Suprapubic skin (tissue), 4 donors: ENCODE measurements at regions not wholly inside any gene's neighbourhood (a gene's known extent, or its start where the extent isn't known, plus 50 kb on each side); places are given as distances from the start of the nearest gene placed in this dataset.

Source experiments
- CTCF ChIP-seq, 2 donors: fragments of 200-600 bp in 1 of 2; fragments of 450-650 bp in 1 of 2; sonication (generic) in 1 of 2; IDR thresholded peaks; one replicate each; pipeline ENCODE4 v1.5.1; 2016 to 2019; ENCODE audit warnings: antibody characterized with exemption in 2 of 2, mild to moderate bottlenecking in 1 of 2, moderate library complexity in 1 of 2
- POLR2A ChIP-seq, 2 donors: fragments of 450-650 bp; IDR thresholded peaks; one replicate each; pipeline ENCODE4 v1.6.1; 2017; ENCODE audit warnings: antibody characterized with exemption in 2 of 2, mild to moderate bottlenecking in 2 of 2, moderate library complexity in 2 of 2
- POLR2AphosphoS5 ChIP-seq, 3 donors: sonication (generic); formaldehyde crosslinking; IDR thresholded peaks; one replicate each; pipeline ENCODE4 v1.6.1; 2017; ENCODE audit warnings: antibody characterized with exemption in 3 of 3

GRCh38 chr16:8055761-8056160, 534.5 kb downstream of the TMEM114 start:
- TF ChIP-seq CTCF (IDR thresholded peaks at IDR 0.05) (no peak), POLR2AphosphoS5 (IDR thresholded peaks at IDR 0.05) (no peak), POLR2A (IDR thresholded peaks at IDR 0.05) (no peak)
